ENCODE measurements at regions not wholly inside any gene's neighbourhood (a gene's known extent, or its start where the extent isn't known, plus 50 kb on each side); places are given as distances from the start of the nearest gene placed in this dataset.
"Not testable (repeated sequence)": the region's sequence is repeated elsewhere in the genome, so short reads cannot be mapped to it uniquely, and the experiment has no call there.

DNA sequence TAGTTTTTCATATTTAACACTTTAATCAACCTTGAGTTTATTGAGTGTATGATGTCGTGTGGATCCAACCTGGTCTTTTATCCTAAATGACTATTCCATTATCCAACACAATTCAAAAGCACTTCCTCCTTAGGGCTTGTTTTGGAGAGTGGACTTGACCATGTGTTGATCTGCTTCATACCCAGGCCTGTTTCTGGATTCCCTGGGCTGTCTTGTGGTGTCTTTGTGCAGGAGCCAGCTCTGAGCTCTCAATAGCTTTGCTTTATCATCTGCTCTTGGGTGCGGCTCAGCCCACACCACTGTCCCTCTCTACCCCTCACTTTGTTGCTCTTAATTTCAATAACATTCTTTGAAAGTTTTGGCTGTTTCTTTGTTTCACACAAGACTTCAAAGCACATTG, 70.9 kb upstream of the CHST15 start:
- DNase-seq, result no peak

DNA sequence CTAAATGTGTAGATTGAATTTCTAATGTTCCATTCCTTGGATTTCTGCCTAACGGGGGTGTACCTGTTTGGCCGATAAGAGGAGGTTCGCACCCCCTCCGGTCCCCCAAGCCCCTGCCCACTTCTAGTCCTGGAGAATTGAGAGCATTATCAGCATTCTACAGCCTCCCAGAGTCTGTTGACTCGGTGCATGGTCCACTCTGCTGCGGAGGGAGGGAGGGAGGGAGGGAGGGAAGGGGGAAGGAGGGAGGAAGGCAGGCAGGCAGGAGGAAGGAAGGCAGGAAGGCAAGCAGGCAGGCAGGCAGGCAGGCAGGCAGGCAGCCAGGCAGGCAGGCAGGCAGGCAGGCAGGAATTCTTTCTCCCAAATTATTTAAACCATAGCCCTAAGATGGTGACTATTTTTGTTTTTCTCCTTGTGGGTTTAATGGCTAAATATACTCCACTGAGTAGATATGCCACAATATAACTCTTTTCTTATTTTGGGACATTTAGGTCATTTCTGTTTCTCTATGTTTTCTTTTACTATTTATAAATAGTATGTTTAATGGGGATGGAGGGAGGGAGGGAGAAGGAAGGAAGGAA, 69.5 kb upstream of the CHST15 start:
- no peak for DNase-seq

GRCh38 chr10:124162136-124162535, 68.7 kb upstream of the CHST15 start:
- DNase-seq, result no peak

GRCh38 chr10:124161601-124162000, 68.2 kb upstream of the CHST15 start:
- DNase-seq, result no peak

GRCh38 chr10:124160943-124161582, 67.7 kb upstream of the CHST15 start:
- DNase-seq, result no peak

- no peak for DNase-seq
These were observed 66.8 kb upstream of the CHST15 start for GRCh38 chr10:124160176-124160575.

DNA sequence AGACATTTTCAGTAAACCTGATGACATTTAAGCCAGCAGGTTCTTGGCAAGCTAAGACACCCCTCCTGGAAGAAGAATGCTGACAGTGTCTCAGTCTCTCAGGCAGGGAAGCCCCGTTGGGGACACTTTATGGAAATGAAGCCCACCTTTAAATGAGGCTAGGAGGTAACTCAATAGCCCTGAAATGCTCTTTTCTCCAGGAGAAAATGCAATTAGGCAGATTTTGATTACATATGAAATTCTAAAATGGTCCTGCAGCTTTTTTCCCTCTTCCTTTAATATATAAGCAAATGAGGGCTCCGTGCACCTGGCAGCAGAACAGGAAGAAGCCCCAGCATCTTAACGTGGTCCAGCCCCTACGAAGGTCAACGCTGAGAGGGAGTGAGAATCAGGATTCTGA, 65.8 kb upstream of the CHST15 start:
- no peak for DNase-seq

DNA sequence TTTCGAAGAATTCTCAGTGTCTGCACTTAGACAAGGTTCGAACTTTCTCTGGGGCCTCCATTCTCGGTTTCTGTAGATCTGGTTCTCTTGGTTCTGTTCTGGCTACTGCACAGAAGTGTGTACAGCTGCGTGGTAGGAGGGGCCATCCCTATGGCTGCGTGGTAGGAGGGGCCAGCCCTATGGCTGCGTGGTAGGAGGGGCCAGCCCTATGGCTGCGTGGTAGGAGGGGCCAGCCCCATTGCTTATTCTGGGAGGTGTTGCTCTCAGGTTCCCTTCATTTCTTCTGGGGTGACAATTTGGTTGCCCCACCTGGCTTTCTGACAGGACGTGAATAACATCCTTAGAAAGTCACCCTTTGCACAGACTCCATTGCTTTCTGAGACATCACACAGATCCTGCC, 65.2 kb upstream of the CHST15 start:
- DNase-seq, result no peak

DNA sequence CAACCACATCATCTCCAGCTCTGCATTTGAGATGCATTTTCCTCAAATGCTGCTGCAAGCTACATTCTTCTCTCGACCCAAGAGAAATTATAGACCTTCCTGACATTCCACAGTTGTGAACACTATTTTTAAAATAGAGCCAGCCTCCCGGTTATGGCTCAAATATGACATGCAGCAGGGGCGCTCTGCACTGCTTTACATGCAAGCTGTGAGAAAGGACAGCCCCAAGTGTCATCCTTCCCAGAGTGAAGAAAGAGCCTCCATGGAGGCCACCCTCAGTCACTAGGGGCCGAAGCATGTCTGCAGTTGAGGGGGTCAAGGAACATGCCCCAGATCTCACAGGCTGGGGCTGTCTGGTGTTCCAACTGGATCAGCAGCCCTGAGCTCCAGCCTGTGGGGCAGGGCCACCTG, 63.9 kb upstream of the CHST15 start:
- no peak for DNase-seq

DNA sequence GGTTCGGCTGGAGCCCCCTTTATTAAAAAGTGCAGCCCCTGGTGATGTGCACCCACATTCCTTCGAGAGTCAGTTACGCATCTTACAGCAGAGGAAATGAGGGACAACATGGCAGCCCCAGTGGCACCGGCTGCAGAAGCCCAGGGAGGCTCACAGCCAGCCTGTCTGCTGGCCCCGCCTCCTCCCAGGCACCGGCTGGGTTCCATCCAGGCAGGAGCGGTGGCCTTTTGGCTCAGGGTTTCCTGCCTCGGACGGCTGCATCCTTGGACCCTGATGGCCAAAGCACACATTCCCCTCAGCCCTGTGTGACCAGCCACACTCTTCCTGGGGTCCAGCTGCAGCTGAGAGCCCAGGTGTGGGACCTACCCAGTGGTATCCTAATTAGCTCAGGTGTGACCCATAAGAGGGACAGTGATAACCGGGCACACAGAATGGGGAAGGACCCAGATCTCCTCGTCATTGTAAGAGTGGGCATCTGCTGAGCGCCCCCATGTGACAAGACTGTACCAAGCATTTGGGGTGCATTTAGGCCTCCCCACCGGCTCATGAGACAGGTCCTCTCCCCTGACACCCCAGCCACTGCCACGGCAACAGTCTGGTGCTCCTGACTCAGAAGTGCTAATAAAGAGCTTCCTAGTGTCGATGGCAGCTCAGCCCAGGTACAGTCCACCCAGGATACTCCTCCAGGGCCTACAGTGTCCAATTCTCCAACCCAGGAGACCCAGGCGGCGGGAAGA, 63.3 kb upstream of the CHST15 start:
- DNase-seq, result no peak

DNA sequence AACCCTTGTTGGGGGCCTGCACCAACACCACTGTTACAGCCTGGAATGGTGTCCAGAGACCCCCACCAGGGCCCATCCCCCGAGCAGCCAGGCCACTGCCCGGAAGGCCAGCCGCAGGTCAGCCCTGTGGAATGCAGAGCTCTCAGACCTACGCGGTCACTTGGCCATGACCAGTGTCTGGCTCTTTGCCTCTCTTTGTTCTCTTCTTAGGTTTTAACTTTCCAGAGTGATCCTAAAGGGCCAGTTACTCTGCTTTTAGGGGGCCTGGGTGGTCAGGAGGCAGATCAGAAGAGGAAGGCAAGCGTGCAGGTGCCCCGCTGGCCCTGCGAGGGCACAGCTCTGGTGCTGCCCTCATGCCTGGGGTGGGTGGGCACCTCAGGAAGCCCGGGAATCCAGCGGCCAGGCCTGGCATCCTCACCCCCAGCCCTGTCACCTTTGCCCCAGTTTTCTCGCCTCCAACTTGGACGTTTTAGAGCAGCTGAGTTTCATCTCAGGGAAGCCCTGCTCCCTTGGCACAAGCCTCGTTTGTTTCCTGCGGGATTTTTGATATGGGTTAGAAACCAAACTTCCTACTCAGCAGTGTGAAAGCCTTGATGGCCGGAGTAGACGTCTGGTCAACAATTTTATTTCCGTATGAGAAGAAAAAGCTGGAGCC, 62.5 kb upstream of the CHST15 start:
- no peak for DNase-seq

DNA sequence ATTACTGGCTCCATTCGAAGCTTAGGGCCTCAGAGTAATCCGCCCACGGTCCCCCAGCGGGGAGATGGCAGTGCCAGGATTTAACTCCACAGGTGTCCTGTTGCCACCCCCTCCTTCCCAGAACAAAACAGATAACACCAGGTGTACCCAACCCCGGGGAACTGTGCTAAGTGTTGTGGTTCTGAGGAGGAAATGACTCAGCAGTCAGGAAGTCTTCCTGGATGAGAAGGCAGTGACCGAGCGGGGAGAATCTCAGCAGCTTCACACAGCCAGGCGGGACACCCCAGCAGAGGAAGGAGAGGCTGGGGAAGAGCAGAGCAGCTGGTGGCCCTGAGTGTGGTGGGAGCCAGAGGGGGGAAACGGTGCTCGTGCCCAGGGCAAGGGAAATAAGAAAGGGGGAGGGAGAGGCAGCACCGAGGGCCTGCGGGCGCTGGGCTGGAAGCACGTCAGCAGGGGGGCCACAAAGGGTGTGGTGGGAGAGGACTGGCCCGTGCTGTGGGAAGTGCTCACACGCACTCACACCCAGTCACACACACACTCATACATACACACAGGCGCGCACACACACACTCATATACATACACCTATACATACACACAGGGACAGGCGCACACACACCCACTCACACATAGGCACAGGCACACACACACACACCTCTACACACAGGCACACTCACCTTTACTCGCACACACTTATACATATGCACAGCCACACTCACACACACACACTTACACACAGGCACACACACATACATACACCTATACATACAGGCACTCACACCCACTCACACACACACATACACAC, 59.8 kb upstream of the CHST15 start:
- no peak for DNase-seq

DNA sequence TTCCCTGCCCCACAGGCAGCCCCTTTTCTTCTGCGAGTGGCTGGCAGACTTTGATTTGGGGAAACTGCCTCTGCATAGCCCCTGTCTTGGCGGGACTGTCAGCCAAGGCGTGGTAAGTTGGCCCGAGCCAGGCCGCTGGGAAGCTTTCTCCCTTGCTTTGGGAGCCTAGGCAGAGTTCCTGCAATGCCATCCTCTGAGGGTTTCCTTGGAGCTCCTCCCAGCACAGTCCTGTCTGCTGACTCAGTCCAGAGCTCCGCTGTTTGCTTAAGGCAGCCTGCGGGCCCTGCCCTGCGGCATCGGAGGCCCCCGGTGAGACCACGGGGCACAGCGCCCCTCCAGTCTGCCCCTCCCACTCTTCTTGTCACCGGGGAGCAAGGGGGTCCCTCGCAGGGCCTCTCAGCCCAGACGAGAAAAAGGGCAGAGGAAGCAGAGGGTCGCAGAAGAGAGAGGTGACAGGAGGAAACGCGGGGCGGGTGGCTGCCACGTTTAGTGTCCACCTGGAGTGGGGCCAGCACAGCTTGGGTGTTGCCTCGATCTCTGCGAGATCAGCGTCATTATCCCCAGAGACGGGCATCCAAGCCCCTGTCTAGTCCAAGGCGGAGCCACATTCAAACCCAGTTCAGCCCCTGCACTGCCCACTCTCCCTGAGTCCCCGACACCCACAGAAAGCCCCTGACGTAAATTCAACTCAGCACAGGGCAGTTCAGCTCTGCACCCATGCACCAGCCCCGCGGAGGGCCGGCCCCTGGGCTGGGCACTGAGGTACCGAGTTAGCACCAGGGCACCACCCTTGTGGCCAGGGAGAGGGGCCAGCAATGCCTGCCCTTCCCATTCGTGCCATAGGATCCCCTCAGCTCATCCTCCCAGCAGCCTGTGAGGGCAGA, 59.0 kb upstream of the CHST15 start:
- no peak for DNase-seq

DNA sequence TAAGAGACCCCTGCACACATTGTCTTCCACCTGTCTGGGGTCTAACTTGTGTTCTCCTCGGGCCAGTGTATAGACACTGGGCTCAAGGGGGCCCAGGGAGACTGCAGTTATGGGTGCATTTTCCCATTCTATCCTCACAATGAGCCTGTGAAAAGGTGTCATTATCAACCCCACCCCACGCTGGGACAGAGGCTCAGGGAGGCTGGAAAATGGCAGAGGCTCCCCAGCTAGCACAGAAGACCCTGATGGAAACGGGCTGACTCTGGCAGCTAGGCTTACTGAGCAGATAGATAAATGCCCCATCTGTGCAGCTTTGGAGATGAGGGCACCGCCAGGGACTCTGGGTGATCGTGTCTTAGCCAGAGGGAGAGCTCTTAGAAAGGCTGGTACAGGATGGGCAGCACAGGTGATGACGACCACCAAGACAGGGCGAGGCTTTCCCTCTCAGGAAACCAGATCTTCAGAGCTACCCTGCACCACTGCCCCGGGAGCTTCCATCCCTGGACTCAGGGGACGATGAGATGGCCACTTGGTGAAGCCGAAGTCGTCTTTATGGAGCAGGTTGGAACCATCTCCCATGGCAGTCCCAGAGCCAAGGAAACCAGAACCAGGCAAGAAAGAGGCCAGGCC, 58.2 kb upstream of the CHST15 start:
- no peak for DNase-seq

- no peak for DNase-seq
These were observed 57.5 kb upstream of the CHST15 start for GRCh38 chr10:124150807-124151417.

DNA sequence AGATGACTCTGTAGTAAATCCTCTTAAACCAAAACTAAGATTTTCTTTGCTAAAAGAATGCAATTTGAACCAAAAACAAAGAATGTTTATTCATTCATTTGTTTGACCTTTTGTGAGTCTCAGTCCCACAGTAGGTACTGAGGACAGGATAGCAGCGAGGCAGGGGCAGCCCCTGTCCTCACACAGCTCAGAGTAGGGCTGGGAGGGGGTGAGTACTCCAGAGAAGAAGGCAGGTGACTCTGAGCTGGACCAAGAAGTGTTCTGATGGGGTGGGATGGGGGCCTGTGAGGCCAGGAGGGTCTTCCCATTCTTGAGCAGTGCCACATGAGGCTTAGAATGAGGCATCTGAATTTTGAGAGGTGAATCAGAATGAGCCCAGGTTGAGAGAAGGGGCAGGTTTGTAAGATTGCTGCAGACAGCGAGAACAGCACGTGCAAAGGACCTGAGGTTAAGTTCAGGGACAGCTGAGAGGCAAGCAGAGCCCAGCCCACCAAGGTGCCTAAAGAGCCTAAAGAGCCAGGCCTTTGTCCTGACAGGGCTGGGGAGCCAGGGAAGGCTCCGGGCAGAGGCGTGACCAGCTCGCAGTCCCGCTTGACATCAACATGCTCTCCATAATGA, 56.9 kb upstream of the CHST15 start:
- DNase-seq, result no peak

DNA sequence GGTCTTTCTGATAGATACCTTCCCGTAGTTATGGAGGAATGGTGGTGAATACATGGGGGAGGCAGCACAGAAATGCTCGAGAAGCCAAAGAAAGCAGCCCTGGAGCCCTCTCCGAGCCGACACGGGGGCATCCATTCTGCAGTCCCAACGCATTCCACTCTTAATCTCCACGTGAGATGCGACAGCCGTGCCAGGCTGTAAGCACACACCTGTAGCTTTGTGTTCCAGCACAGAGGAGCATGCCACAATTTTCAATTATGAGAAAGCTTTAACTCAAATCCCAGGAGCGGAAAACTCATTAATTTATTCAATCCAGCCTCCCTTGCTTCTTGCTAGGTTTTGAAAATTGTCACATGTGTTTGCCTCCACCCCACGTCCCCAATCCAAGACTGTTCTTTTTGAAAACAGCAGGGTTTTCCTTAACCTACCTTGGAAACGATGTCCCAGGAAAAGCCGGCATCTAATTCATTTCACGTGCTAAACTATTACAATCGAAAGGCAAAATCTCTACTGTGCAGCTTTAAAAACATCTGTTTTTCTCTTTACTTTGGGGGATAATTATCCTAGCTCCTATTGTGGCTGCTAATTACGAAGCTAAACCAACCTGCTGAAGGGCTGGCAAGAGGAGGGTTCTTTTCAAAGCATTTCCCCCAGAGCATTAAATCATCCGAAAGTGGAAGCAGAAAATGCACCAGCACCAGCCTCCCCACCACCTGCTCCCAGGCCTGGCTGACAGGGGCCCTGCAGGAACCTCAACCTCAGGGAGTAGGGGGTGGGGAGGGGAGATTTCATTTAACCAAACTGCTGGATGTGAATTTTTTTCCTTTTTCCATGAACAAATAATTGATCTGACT, 56.0 kb upstream of the CHST15 start:
- no peak for DNase-seq

- not testable (repeated sequence) for DNase-seq
These were observed 55.3 kb upstream of the CHST15 start for GRCh38 chr10:124148509-124149188.

All from skin of body (tissue), 1 donor.